GM19397 (cell line): ENCODE measurements at regions not wholly inside any gene's neighbourhood (a gene's known extent, or its start where the extent isn't known, plus 50 kb on each side); places are given as distances from the start of the nearest gene placed in this dataset.

Experiments used
- ATAC-seq: cut with Tn5 transposase; IDR thresholded peaks from one replicate; pipeline ENCODE4 v1.9.1; 2021; ENCODE audit warnings: mild to moderate bottlenecking, moderate library complexity; ENCODE audit not compliant: unreplicated experiment

DNA sequence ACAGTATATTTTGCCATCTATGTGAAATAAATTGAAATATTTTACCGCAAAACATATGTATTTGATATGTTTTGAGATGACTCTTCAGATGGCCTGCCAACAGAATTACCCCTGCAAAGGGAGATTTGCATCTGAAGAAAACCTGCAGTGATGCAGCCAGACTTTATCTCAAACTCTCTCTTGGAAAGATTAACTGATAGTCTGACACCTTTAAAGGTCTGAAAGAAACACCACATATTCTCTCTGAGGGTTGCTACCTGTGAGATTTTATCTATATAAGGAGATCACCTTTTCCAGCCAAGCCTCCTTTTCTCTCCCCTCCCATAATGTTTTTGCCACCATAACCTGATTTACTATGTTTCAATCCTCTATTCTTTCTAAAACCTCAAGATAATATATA is 1106.3 kb upstream of the IGFBP7 start:
- ATAC-seq: no peak

DNA sequence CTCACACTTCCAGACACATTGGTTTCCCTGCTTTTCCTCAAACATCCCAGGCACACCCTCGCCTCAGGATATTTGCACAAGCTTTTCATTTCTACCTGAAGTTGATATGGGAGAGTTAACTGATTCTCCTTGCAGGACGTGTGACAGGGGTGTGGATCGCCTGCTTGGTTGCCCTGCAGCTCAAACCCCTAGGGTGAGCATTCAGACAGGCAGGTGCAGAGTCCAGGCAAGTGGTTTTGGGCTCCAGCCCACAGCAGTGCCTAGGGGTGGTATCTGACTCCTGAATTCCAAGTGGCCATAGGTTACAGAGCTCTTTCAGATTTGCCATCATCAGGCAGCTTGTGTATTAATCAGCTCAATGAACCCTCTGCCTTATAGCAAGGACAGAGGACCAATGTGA is 1104.2 kb upstream of the IGFBP7 start:
- ATAC-seq: no peak

DNA sequence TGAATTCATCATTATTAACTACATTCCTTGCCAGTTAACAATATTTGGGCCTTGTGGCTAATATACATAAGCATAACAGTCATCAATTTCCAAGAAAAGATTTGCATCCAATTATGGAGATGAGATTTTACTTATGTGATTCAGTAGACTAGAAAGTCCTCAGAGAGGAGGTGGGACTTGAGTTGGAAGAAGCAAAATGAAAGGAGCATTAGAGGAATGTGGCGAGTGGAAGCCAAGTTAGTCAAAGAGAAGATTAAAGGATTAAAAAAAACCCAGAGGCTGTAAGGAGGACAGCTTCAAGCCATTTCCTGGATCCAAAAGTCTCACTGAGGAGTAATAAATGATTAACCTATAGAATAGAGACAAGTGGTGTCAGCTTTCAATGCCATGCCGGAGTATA is 1099.4 kb upstream of the IGFBP7 start:
- ATAC-seq: no peak

DNA sequence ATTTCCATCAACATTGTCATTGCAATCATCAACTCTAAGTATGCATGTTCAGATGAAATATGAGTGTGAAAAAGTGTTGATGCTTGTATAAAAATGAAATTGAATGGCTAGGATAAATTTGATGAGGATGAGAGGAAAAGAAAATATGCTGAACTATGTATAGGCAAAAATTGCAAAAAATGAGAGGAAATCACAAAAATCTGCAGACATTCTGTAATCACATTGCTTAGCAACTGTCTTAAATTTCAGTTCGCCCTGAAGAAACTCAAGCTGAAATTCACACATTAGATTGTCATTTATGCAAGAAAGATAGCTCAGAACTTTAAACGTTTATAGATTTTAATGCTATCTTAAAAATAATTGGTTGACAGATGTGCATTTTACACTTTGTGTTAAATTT is 1098.8 kb upstream of the IGFBP7 start:
- no peak for ATAC-seq

- no peak for ATAC-seq
These were observed 1095.5 kb upstream of the IGFBP7 start for GRCh38 chr4:58205446-58206235.

DNA sequence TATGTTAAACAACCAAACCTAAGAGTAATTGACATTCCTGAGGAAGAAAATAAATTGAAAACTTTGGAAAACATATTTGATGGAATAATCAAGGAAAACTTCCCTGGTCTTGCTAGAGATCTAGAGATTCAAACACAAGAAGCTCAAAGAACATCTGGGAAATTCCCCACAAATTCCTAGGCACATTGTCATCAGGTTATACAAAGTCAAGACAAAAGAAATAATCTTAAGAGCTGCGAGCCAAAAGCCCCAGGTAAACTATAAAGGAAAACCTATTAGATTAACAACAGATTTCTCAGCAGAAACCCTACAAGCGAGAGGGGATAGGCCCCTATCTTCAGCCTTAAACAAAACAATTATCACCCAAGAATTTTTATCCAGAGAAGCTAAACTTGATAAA is 1082.0 kb upstream of the IGFBP7 start:
- no peak for ATAC-seq

DNA sequence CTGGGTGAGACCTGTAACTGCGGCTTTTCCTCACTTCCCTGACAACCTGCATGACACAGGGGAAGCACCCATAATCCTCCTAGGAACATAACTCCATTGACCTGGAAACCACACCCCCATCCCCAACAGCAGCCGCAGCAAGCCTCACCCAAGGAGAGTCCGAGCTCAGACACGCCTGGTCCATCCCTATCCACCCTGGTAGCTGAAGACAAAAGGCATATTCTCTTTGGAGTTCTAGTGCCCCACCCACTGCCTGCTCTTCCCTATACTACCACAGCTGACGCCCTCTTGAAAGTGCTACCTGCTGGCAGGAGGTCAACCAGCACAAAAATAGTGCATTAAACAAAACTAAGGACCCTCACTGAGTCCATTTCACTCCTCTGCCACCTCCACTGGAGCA is 1080.9 kb upstream of the IGFBP7 start:
- ATAC-seq: no peak

GRCh38 chr4:58188316-58188715 is 1078.1 kb upstream of the IGFBP7 start:
- no peak for ATAC-seq

GRCh38 chr4:58175024-58175423 is 1064.8 kb upstream of the IGFBP7 start:
- ATAC-seq: no peak

GRCh38 chr4:58166490-58166889 is 1056.3 kb upstream of the IGFBP7 start:
- ATAC-seq: no peak

DNA sequence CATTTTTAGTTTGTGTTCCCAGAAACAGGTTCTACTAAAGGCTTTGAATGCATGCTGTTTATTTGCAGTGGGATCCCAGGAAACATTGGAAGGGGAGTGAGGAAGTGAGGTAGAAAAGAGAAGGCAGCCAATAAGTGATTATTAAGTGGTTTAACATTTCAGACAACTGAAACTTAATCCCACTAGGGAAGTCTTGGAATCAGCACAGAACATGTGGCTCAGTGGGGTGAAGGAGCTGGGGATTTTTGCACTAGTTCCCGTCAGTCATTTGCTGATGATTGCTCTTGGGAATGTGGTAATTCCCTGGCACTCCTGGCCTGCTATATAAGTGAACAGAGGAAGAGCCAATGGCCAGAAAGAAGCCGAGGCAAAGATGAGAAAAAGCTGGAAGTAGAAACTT is 1053.0 kb upstream of the IGFBP7 start:
- ATAC-seq: no peak

DNA sequence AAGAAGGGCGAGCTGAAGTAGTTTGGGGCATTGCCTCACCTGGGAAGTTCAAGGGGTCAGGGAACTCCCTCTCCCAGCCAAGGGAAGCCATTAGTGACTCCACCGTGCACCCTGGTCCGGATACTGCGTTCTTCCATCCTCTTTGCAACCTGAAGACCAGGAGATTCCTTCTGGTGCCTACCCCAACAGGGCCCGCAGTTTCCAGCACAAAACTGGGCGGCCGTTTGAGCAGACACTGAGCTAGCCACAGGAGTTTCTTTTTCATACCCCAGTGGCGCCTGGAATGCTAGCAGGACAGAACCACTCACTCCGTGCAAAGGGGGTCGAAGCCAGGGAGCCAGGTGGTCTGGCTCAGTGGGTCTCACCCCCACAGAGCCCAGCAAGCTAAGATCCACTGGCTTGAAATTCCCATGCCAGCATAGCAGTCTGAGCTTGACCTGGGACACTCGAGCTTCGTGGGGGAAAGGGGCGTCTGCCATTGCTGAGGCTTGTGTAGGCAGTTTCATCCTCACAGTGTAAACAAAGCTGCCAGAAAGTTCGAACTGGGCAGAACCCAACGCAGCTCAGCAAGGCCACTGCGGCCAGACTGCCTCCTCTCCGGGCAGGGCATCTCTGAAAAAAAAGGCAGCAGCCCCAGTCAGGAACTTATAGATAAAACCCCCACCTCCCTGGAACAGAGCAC is 1039.4 kb upstream of the IGFBP7 start:
- no peak for ATAC-seq

DNA sequence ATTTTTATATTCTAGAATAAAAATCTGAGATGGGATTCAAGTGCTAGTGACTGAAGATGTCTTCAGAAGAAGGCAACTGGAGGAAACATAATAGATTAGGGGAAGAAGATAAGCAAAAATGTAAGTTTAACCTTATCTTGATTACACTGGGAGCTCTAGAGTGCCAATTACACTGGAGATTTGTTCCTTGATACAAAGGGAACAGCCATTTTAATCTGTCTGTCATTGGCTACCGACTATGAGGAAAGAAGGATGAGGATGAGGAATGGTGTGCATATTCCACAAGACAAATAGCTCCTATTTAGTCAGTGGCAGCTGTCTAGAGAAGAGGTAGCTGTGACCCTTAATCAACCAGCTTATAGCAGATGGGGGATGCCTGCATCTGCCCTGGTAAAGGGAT is 1034.5 kb upstream of the IGFBP7 start:
- ATAC-seq: no peak

- ATAC-seq: no peak
These were observed 1028.8 kb upstream of the IGFBP7 start for GRCh38 chr4:58138786-58139668.

DNA sequence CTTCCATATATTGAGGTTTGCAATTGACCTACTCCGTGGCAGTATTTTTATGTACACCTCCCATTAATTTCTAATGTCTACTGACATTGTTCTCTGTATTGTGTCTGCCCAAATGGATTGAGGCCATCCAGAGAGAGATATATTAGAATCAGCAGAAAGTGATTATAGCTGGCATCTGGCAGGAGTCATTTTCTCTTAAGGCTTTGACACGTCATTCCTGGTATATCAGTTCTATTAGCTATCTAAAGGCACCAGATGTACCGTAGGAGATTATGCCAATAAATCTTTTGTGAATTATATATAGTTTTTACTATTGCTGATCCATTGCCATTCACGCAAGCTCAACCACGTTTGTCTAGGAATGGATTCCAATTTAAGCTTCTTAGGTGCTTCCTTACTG is 1026.4 kb upstream of the IGFBP7 start:
- ATAC-seq: no peak

GRCh38 chr4:58127680-58128079 is 1017.5 kb upstream of the IGFBP7 start:
- no peak for ATAC-seq

DNA sequence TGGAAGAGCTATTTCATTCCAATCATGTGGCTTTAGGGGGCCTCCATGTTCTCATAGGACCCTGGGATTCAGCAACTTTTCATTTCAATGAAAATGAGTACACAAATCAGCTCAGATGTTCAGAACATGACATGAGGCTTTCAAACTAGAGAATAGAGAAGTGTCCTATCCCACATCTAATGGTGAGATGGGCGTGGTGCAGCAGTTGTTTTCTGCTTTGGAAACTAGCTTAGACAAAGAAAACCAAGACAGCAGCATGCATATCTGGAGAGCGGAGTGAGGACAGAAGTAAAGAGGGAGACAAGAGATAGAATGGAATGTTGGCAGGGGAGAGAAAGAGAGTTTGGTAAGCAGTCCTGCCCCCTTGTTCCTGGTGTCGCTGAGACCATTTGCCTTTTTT is 1009.1 kb upstream of the IGFBP7 start:
- ATAC-seq: no peak

DNA sequence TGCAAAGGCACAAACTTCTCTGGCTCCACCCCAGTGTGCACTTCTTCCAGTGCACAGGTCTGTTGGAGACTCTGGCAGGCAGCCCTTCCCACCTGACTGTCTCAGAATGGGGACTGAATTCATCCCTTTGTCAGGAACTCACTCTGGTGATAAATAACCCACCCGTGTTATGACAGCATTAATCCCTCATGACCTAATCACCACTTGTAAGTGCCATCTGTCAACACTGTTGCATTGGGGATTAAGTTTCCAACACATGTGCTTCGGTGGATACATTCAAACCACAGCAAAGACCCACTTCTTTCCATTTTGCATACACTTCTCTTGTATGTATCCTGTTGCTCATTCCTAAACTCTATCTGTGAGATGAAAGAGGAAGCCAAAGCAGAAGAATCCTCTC is 1002.9 kb upstream of the IGFBP7 start:
- ATAC-seq: no peak

DNA sequence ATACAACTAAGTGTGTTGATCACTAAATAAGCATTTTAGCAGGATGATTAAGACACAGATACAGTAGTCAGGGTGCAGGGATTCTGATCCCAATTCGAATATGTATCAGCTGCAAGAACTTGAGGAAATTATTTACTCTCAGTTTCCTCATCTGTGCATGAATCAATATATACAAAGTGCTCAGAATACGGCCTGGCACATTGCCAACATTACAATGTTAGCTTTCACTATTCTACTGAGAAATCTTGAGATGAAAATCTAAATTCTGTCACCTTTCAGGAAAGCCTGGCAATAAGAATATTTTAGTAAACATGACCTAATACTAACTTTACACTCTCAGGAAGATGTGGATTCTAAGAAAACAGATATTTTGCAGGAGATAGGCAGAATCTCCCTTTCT is 1001.6 kb upstream of the IGFBP7 start:
- ATAC-seq: no peak

- ATAC-seq: no peak
These were observed 983.2 kb upstream of the IGFBP7 start for GRCh38 chr4:58093352-58093751.

DNA sequence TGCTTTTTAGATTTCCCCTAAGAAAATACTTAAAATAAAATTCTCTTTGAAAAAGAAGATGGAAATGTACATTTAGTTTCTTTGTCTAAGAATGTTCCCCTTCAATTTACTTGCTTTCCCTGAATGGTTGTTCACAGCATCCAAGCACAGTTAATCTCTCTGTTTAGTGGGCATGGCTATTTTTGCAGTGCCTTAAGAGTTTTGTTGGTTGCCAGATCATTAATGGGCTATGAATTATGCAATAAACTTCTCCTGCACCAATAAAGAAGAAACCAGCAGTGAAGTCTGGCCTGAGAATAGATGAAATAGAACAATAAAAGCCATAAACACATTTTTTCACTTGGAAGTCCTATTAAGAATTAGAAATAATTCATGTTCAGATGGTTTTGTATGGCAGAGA is 980.4 kb upstream of the IGFBP7 start:
- no peak for ATAC-seq

GRCh38 chr4:58081356-58081755 is 971.2 kb upstream of the IGFBP7 start:
- ATAC-seq: no peak
